ENCODE measurements at regions not wholly inside any gene's neighbourhood (a gene's known extent, or its start where the extent isn't known, plus 50 kb on each side); places are given as distances from the start of the nearest gene placed in this dataset.

- Mint-ChIP-seq H3K4me3 (ENCODE audit: low read depth, unreplicated experiment) (no peak overlapping the region), H3K36me3 (ENCODE audit: insufficient read depth, unreplicated experiment) (no peaks in the 10 kb centered on the region), H3K4me1 (ENCODE audit: low read depth, unreplicated experiment) (no peaks in the 10 kb centered on the region), H3K27me3 (ENCODE audit: unreplicated experiment) (no peaks in the 10 kb centered on the region), H3K9me3 (ENCODE audit: low read depth, unreplicated experiment) (no peaks in the 10 kb centered on the region), H3K27ac (ENCODE audit: unreplicated experiment) (no peak overlapping the region)
- CTCF ChIA-PET = no interaction called here
- intact Hi-C loops (cut with micrococcal nuclease; ENCODE audit: unreplicated experiment) = no loop called here
- DNase-seq = no peak
- no peak for TF ChIP-seq CTCF (IDR thresholded peaks at IDR 0.05; ENCODE audit: unreplicated experiment)
- no TSS peak for BruUV-seq (replicated peaks)
Measured at GRCh38 chr5:63409737-63410136, 552.5 kb downstream of the HTR1A start.

- CTCF ChIA-PET = interaction anchor here (0.8 kb wide), 1 partner anchor 21 kb away, joined by 3 read pairs; no protein-coding TSS in a partner anchor
- no peak overlapping the region for H3K4me3 Mint-ChIP-seq (ENCODE audit: low read depth, unreplicated experiment)
- H3K36me3 Mint-ChIP-seq (ENCODE audit: insufficient read depth, unreplicated experiment) = no peaks in the 10 kb centered on the region
- no peaks in the 10 kb centered on the region for H3K4me1 Mint-ChIP-seq (ENCODE audit: low read depth, unreplicated experiment)
- BruUV-seq (replicated peaks) = no TSS peak
- H3K9me3 Mint-ChIP-seq (ENCODE audit: low read depth, unreplicated experiment) = no peaks in the 10 kb centered on the region
- no peak overlapping the region for H3K27ac Mint-ChIP-seq (ENCODE audit: unreplicated experiment)
- TF ChIP-seq CTCF (IDR thresholded peaks at IDR 0.05; ENCODE audit: unreplicated experiment) = no peak
- no peak for DNase-seq
- no peaks in the 10 kb centered on the region for H3K27me3 Mint-ChIP-seq (ENCODE audit: unreplicated experiment)
- intact Hi-C loops (cut with micrococcal nuclease; ENCODE audit: unreplicated experiment) = no loop called here
Measured at GRCh38 chr5:63408984-63409383, 553.3 kb downstream of the HTR1A start.

- H3K36me3 Mint-ChIP-seq (ENCODE audit: insufficient read depth, unreplicated experiment) = no peaks in the 10 kb centered on the region
- CTCF ChIA-PET = interaction anchor here (0.8 kb wide), 1 partner anchor 568 kb away, joined by 3 read pairs; no protein-coding TSS in a partner anchor
- H3K9me3 Mint-ChIP-seq (ENCODE audit: low read depth, unreplicated experiment) = no peaks in the 10 kb centered on the region
- BruUV-seq (replicated peaks) = no TSS peak
- peak; percentile 78 for TF ChIP-seq CTCF (IDR thresholded peaks at IDR 0.05; ENCODE audit: unreplicated experiment)
- no peak overlapping the region for H3K27ac Mint-ChIP-seq (ENCODE audit: unreplicated experiment)
- intact Hi-C loops (cut with micrococcal nuclease; ENCODE audit: unreplicated experiment) = loop anchor here (1.0 to 5.0 kb wide), 5 partner anchors 275 to 806 kb away; no protein-coding TSS in a partner anchor
- no peaks in the 10 kb centered on the region for H3K4me1 Mint-ChIP-seq (ENCODE audit: low read depth, unreplicated experiment)
- peak; percentile 82 for DNase-seq
- no peak overlapping the region for H3K4me3 Mint-ChIP-seq (ENCODE audit: low read depth, unreplicated experiment)
- H3K27me3 Mint-ChIP-seq (ENCODE audit: unreplicated experiment) = no peaks in the 10 kb centered on the region
Measured at GRCh38 chr5:63401436-63402046, 560.7 kb downstream of the HTR1A start.

- H3K36me3 Mint-ChIP-seq (ENCODE audit: insufficient read depth, unreplicated experiment) = no peaks in the 10 kb centered on the region
- H3K27me3 Mint-ChIP-seq (ENCODE audit: unreplicated experiment) = no peaks in the 10 kb centered on the region
- H3K4me1 Mint-ChIP-seq (ENCODE audit: low read depth, unreplicated experiment) = no peaks in the 10 kb centered on the region
- no TSS peak for BruUV-seq (replicated peaks)
- no peak for DNase-seq
- intact Hi-C loops (cut with micrococcal nuclease; ENCODE audit: unreplicated experiment) = loop anchor here (2.0 to 5.0 kb wide), 4 partner anchors 273 to 807 kb away; no protein-coding TSS in a partner anchor
- no peak overlapping the region for H3K4me3 Mint-ChIP-seq (ENCODE audit: low read depth, unreplicated experiment)
- no peak overlapping the region for H3K27ac Mint-ChIP-seq (ENCODE audit: unreplicated experiment)
- no peak for TF ChIP-seq CTCF (IDR thresholded peaks at IDR 0.05; ENCODE audit: unreplicated experiment)
- H3K9me3 Mint-ChIP-seq (ENCODE audit: low read depth, unreplicated experiment) = no peaks in the 10 kb centered on the region
- CTCF ChIA-PET = no interaction called here
Measured at GRCh38 chr5:63400079-63400478, 562.2 kb downstream of the HTR1A start.

All from Calu3 (cell line).